ACHN (cell line): ENCODE measurements at regions not wholly inside any gene's neighbourhood (a gene's known extent, or its start where the extent isn't known, plus 50 kb on each side); places are given as distances from the start of the nearest gene placed in this dataset.
"Not testable (repeated sequence)": the region's sequence is repeated elsewhere in the genome, so short reads cannot be mapped to it uniquely, and the experiment has no call there.

Experiments
- DNase-seq: peaks from one replicate; pipeline ENCODE4 v3.0.0-alpha.2; 2015
- in situ Hi-C: cut with HindIII; loops from 2 replicates; pipeline ENCODE4 v1.10.0; 2017; ENCODE audit warnings: low sequenced_read_pairs, low pct_ligation_motif_present, low pct_unique_long_range_greater_than_20kb

DNA sequence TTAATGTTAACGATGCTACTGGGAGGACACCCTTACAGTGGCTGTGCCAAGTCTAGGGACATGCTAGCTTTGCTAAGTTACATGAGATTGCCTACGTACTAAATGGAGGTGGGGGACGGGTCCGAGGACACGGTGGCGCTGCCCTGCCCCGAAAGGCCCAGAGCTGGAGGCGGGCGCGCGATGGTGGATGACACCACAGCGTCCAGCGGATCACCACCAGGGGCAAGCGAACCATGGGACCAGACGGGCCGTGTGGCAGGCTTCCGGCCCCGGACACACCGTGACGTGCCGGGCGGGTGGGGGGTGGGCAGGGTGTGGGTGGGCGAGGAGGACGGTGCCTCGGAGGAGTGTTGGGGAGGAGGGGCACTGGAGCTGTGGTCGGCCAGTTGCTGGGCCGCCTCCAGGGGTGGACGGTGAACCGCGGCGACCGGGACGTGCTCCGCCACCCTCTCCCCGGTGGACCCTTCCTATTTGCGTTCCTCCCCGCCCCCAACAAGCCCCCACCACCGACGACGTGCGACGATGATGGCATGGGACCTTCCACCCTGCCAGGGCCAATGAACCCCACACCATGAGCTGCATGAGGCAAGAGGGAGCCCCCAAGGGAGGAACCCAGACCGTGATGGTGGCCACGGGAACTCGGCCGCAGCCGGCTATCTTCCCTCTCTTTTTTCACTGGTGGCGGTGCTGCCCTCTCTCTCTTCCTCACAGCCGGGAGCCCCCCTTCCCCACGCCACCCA lies 773.3 kb upstream of the DEFB115 start:
- in situ Hi-C loops, result no loop called here
- DNase-seq, result no peak

DNA sequence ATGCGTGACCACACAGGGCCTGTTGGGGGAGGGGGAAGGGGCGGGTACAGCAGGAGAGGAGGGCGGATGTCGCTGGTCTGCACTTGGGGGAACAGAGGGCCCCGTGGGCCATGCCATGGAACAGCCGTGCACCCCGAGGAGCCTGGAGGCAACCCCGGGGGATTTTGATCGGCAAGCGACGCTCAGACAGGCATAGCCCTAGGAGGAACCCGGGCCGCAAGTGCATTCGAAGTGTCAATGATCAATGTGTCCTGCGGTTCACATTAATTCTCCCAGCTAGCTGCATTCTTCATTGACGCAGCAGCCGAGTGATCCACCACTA lies 772.8 kb upstream of the DEFB115 start:
- in situ Hi-C loops, result no loop called here
- DNase-seq, result no peak

DNA sequence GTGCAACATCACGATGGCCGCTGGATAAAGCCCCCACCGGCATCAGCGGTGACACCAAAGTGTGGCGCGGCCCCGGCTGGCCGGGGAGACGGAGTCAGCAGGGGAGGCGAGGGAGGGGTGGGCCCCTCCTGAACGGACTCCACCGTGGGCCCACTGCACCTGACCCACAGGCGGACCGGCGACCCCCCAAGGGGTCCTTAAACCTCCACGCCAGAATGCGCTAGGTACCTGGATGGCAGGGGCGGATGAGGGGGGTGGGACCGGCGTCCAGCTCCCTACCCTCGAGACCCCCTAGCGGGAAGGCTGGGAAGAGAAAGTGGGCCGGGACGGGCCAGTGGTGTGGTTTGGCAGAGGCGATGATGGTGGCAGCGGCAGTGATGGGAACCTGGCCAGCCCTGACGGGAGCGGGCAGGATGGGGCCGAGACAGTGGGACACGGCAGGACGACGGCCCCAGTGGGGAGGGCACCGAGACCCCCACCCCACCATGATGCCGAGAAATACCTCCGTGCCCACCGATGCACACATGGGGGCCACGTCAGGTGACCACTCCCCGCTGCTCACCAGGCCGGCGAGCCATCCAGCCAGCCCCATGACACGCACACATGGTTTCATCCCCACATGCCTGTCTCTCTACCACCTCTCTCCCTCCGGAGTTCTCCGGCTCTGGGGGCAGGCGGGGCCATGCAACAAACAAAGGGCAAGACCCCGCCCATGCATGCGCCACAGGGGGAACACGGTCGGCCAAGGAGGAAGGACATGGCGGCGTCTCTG lies 771.9 kb upstream of the DEFB115 start:
- DNase-seq, result no peak
- in situ Hi-C loops, result no loop called here

GRCh38 chr20:30486103-30486478 lies 771.4 kb upstream of the DEFB115 start:
- DNase-seq, result no peak
- in situ Hi-C loops, result no loop called here

- DNase-seq, in situ Hi-C loops: not testable (repeated sequence)
Observed at GRCh38 chr20:30487461-30487860, 770.0 kb upstream of the DEFB115 start.

- DNase-seq, result no peak
- in situ Hi-C loops, result no loop called here
Observed at GRCh38 chr20:30487947-30488926, 769.2 kb upstream of the DEFB115 start.

- no peak for DNase-seq
- in situ Hi-C loops, result no loop called here
Observed at GRCh38 chr20:30488941-30489613, 768.4 kb upstream of the DEFB115 start.

DNA sequence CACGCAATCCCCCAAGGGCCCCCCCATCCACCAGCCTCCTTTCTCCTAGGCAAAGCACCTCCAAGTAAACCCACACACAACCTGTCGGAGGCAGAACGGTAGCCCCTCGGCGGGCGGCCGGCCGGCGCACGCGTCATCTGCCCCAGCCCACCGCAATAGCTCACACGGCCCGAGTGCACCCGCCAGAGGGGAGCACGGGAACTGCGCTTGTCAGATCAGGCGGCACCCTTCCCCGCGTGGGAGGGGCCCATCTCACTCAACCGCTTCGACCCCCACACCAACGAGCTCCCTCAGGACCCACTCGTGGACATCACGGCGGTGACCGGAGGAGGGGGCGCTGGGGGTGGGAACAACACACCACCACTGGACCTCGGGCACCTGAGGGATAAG lies 767.9 kb upstream of the DEFB115 start:
- in situ Hi-C loops, result no loop called here
- no peak for DNase-seq

- in situ Hi-C loops, result no loop called here
- DNase-seq, result no peak
Observed at GRCh38 chr20:30491016-30491415, 766.4 kb upstream of the DEFB115 start.

DNA sequence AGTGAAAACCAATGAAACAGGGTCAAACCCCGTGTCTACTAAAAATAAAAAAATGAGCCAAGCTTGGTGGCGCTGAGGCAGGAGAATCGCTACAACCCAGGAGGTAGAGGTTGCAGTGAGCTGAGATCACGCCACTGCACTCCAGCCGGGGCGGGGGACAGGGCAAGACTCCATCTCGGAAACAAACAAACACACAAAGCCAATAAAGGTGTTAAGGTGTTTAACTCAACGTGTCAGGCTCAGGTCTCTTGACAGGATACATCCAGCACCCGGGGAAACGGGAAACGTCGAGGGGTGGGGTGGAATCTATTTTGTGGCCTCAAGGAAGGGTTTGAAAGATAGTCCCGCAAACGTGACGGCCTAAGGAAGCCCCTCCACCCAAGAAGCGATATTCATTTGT lies 760.8 kb upstream of the DEFB115 start:
- DNase-seq, in situ Hi-C loops: not testable (repeated sequence)

DNA sequence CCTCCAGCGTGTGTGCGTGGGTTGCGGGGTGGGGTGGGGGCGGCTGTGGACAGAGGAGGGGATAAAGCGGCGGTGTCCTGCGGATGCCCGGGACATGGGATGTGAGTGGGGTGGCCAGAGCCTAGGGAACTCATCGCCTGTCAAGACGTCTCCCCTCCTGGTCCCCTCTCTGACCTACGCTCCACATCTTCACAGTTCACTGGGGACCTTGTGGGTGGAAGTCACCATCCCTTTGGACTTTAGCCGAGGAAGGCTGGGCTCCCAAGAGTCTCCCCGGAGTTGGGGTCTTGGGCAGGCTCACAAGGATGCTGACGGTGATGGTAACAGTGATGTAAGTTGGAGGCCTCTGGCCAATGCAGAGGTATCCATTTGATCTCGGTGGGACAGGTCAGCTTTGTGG lies 760.3 kb upstream of the DEFB115 start:
- in situ Hi-C loops, DNase-seq: not testable (repeated sequence)

DNA sequence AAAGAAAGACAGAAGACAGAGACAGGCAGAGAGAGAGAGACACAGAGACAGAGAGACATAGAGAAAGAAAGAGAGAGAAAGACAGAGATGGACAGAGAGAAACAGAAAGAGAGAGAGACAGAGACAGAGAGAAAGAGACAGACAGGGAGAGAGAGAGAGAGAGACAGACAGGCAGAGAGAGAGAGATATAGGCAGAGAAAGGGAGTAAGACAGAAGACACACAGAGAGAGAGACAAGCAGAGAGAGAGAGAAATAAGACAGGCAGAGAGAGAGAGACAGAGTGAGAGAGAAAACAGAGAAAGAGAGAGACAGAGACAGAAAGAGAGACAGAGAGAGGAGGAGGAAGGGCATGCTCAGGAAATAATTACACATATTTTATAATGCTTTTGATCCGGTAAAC lies 758.3 kb upstream of the DEFB115 start:
- in situ Hi-C loops, result no loop called here

DNA sequence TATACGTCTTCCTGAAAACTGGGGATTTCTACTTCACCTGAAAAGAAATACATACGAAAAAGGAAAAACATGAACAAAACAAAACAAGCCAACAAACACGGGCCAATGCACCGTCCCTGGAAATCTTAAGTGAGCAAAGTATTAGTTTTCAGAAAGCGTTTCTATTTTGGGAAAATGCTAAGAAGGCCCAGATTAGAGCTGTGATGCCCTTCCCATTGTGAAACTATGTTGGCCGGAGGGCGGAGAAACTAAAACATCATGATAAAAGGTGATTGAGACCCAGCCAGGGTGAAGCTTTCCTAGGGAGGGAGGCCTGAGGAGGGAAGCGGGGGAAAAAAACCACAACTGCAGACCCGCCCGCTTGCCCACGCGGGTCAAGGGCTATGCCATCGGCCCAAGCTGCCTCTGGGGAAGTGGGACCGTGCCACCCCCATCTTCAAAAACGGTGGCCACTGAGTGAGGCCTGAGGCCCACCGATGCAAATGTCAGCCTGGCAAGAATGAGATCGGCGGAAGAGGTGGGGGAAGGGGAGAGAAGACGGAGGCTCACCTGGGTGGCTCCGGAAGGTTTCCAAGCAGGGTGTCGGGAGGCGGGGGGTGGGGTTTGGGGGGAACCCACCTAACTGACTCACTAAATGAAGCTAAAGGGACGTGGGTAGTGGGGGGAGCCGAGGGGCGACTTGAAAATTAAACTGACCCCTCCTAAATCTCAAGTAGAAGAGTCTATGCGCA lies 757.6 kb upstream of the DEFB115 start:
- in situ Hi-C loops, DNase-seq: not testable (repeated sequence)

More for the DNA sequence above, 758.3 kb upstream of the DEFB115 start:
- no peak for DNase-seq

GRCh38 chr20:30500447-30500820 lies 757.0 kb upstream of the DEFB115 start:
- in situ Hi-C loops, result not testable (repeated sequence)

DNA sequence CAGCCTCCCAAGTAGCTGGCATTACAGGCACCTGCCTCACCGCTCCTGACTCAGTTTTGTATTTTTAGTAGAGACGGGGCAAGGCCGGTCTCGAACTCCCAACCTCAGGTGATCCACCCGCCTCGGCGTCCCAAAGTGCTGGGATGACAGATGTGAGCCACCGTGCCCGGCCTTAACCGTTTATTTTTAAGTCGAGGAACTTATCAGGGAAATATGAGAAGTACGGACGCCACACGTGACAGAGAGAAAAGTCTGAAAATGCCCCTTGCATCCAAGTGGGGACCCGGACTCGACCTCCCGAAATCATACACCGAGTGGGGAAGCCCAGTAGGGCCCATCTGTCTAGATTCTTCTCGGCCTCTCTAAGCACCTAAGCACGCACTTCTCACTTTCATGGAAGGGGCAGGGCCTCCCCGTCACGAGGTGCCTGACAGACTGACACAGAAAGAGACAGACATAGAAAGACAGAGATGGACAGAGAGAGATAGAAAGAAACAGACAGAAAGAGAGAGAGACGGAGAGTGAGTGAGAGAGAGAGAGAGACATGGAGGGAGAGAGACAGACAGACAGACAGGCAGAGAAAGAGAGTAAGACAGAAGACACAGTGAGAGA lies 756.5 kb upstream of the DEFB115 start:
- in situ Hi-C loops, result no loop called here
- no peak for DNase-seq

More at GRCh38 chr20:30500447-30500820, 757.0 kb upstream of the DEFB115 start:
- DNase-seq, result peak; percentile 53

GRCh38 chr20:30502670-30503069 lies 754.8 kb upstream of the DEFB115 start:
- in situ Hi-C loops, result no loop called here
- no peak for DNase-seq

DNA sequence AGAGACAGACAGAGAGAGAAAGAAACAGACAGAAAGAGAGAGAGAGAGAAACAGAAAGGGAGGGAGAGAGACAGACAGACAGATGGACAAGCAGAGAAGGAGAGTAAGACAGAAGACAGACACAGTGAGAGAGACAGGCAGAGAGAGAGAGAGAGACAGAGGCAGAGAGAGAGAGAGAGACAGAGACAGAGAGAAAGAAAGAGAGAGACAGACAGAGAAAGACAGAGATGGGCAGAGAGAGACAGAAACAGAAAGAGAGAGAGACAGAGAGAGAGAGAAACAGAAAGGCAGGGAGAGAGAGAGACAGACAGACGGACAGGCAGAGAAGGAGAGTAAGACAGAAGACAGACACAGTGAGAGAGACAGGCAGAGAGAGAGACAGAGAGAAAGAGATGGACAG lies 754.3 kb upstream of the DEFB115 start:
- DNase-seq, in situ Hi-C loops: not testable (repeated sequence)
